ENCODE measurements at regions not wholly inside any gene's neighbourhood (a gene's known extent, or its start where the extent isn't known, plus 50 kb on each side); places are given as distances from the start of the nearest gene placed in this dataset.
"Not testable (repeated sequence)": the region's sequence is repeated elsewhere in the genome, so short reads cannot be mapped to it uniquely, and the experiment has no call there.

DNA sequence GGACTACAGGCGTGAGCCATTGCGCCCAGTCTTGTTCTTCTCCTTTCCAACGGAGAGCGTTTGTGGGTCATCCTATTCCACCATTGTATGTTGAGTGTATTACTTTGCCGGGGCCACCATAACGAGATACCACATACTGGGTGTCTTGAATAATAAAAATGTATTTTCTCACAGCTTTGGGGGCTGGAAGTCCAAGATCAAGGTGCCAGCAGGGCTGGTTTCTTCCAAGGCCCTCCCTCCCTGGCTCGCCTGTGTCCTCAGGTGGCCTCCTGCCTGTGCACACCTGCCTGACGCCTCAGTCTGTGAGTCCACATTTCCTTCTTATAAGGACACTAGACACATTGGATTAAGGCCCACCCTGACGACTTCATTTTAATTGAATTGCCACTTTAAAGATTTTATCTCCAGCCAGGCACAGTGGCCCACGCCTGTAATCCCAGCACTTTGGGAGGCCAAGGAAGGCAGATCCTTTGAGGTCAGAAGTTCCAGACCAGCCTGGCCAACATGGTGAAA lies 175.1 kb downstream of the C9orf50 start:
- peaks cover 0 to 4% (median 0%) of the 10 kb centered on the region in 3 donors for H3K36me3 Mint-ChIP-seq
- no peak overlapping the region for H3K27ac Mint-ChIP-seq
- H3K27me3 ChIP-seq (ENCODE audit: insufficient read depth, low read length, poor library complexity, severe bottlenecking): no peaks in the 10 kb centered on the region
- ChIA-PET POLR2A (no interaction called here), CTCF (no interaction called here)
- no peak for DNase-seq
- H3K4me3 ChIP-seq (ENCODE audit: low read length): no peak overlapping the region
- no peaks in the 10 kb centered on the region for H3K4me1 ChIP-seq (ENCODE audit: insufficient read depth, low read length)
- H3K4me3 Mint-ChIP-seq: peak overlapping the region in 1 of 7 donors; percentile 30
- H3K27ac ChIP-seq (ENCODE audit: low read depth, low read length): no peak overlapping the region
- no peaks in the 10 kb centered on the region for H3K9me3 Mint-ChIP-seq
- H3K4me1 Mint-ChIP-seq: peaks cover 0 to 4% (median 3%) of the 10 kb centered on the region in 3 donors
- H3K9me3 ChIP-seq (ENCODE audit: low read length): no peaks in the 10 kb centered on the region
- peaks cover 7 to 8% of the 10 kb centered on the region in 2 donors for H3K27me3 Mint-ChIP-seq
- no peaks in the 10 kb centered on the region for H3K36me3 ChIP-seq (ENCODE audit: insufficient read depth, low read length)

DNA sequence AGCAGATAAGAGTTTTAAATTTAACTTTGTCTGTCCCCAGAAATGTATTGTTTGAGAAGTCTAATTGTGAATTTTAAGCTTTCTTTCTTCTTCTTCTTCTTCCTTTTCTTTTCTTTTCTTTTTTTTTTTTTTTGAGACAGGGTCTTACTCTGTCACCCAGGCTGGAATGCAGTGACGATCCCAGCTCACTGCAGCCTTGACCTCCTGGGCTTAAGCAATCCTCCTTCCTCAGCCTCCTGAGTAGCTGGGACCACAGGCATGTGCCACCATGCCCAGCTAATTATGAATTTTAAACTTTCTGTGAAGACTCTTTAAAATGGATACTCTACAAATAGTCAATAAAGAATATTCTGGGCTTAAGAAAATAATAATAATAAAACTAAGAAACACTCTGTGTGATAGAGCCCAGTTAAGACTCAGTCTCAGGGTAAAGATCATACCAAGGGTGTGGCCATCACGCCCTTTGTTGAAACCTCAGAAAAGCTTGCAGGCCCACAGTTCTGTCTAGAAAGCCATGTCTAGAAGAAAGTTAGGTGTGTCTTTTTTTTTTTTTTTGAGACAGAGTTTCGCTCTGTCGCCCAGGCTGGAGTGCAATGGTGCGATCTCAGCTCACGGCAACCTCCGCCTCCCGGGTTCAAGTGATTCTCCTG lies 177.3 kb downstream of the C9orf50 start:
- POLR2A ChIA-PET: not testable (repeated sequence)

DNA sequence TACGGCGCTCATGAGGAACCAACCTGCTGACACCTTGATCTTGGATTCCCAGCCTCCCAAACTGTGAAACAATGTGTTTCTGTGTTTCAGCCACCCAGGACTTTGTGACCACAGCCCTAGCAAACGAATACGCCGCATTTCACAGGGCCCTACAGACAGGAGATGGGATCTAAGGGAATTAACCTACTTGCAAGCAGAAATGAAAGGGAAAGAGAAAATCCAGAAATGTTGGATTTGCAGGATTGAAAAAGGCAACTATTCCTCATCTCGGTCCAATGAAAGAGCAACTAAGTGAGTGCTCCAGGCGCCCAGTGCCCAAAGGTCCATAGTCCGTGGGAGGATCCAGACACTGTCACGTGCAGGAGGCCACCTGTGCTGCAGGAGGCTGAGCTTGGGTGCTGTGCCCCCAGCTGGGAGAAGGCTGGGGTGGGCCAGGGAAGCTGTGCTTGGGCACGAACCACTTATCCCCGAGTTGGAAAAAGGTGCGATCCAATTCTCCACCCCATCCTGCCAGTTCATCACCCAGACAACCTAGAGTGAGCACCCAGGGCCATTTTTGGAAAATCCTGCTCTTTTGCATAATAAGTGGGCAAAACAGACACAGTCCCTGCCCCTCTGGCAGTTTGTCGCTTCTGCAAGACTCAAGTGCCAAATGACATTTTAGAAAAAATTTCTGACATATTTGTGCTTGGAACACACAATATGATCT lies 177.9 kb downstream of the C9orf50 start:
- Mint-ChIP-seq H3K36me3 (peaks cover 0 to 4% (median 0%) of the 10 kb centered on the region in 3 donors), H3K4me3 (no peak overlapping the region), H3K27me3 (peaks cover 29 to 32% of the 10 kb centered on the region in 2 donors), H3K4me1 (peaks cover 11 to 22% (median 18%) of the 10 kb centered on the region in 3 donors), H3K9me3 (peaks cover 0 to 2% (median 0%) of the 10 kb centered on the region in 5 donors), H3K27ac (no peak overlapping the region)
- Histone ChIP-seq H3K9me3 (ENCODE audit: low read length) (no peaks in the 10 kb centered on the region), H3K36me3 (ENCODE audit: insufficient read depth, low read length) (no peaks in the 10 kb centered on the region), H3K27me3 (ENCODE audit: insufficient read depth, low read length, poor library complexity, severe bottlenecking) (peaks cover 15% of the 10 kb centered on the region), H3K4me1 (ENCODE audit: insufficient read depth, low read length) (peaks cover 7% of the 10 kb centered on the region), H3K27ac (ENCODE audit: low read depth, low read length) (no peak overlapping the region), H3K4me3 (ENCODE audit: low read length) (no peak overlapping the region)
- ChIA-PET POLR2A (no interaction called here), CTCF (interaction anchor here (0.7 kb wide), 1 partner anchor 20 kb away, joined by 3 read pairs; no protein-coding TSS in a partner anchor)
- no peak for DNase-seq

More for the DNA sequence above, 177.3 kb downstream of the C9orf50 start:
- H3K4me3 Mint-ChIP-seq; DNase-seq; H3K9me3 Mint-ChIP-seq; H3K9me3 ChIP-seq (ENCODE audit: low read length); H3K4me3 ChIP-seq (ENCODE audit: low read length); H3K36me3 ChIP-seq (ENCODE audit: insufficient read depth, low read length); CTCF ChIA-PET; H3K27ac ChIP-seq (ENCODE audit: low read depth, low read length); H3K36me3 Mint-ChIP-seq; H3K4me1 ChIP-seq (ENCODE audit: insufficient read depth, low read length); H3K27me3 ChIP-seq (ENCODE audit: insufficient read depth, low read length, poor library complexity, severe bottlenecking): not testable (repeated sequence)
- Mint-ChIP-seq H3K4me1 (peaks cover 4 to 15% (median 11%) of the 10 kb centered on the region in 3 donors), H3K27ac (peak overlapping the region in 2 of 8 donors; percentile 27 to 74), H3K27me3 (peaks cover 22 to 25% of the 10 kb centered on the region in 2 donors)

DNA sequence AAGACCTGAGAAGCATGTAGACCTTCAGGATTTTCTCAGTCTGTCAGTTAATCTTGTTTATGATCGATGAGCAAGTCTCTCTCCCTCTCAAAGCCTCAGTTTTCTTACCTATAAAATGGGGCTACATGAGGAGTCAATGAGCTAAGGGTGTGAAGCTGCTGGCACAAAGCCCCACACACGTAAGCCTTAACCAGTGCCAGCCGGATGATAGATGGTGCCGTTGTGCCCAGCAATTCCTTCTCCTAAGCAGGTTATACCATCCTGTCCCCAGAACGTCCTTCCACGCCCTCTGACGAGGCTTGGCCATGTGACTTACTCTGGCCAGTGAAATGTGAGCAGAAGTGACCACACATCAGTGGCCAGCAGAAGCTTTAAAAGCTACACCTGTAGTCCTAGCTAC lies 179.0 kb downstream of the C9orf50 start:
- Mint-ChIP-seq H3K27ac (no peak overlapping the region), H3K9me3 (peaks cover 0 to 2% (median 0%) of the 10 kb centered on the region in 5 donors), H3K27me3 (peaks cover 37 to 39% of the 10 kb centered on the region in 2 donors), H3K4me1 (peaks cover 16 to 31% (median 24%) of the 10 kb centered on the region in 3 donors), H3K36me3 (peaks cover 0 to under 1% (median 0%) of the 10 kb centered on the region in 3 donors), H3K4me3 (no peak overlapping the region)
- peaks cover 24% of the 10 kb centered on the region for H3K27me3 ChIP-seq (ENCODE audit: insufficient read depth, low read length, poor library complexity, severe bottlenecking)
- ChIA-PET POLR2A (interaction anchor here (0.6 kb wide), 1 partner anchor 363 kb away, joined by 3 read pairs; no protein-coding TSS in a partner anchor), CTCF (interaction anchor here (0.7 kb wide), 1 partner anchor 21 kb away, joined by 3 read pairs; no protein-coding TSS in a partner anchor)
- peaks cover 15% of the 10 kb centered on the region for H3K4me1 ChIP-seq (ENCODE audit: insufficient read depth, low read length)
- no peak overlapping the region for H3K27ac ChIP-seq (ENCODE audit: low read depth, low read length)
- H3K9me3 ChIP-seq (ENCODE audit: low read length): no peaks in the 10 kb centered on the region
- no peak overlapping the region for H3K4me3 ChIP-seq (ENCODE audit: low read length)
- H3K36me3 ChIP-seq (ENCODE audit: insufficient read depth, low read length): no peaks in the 10 kb centered on the region
- no peak for DNase-seq

DNA sequence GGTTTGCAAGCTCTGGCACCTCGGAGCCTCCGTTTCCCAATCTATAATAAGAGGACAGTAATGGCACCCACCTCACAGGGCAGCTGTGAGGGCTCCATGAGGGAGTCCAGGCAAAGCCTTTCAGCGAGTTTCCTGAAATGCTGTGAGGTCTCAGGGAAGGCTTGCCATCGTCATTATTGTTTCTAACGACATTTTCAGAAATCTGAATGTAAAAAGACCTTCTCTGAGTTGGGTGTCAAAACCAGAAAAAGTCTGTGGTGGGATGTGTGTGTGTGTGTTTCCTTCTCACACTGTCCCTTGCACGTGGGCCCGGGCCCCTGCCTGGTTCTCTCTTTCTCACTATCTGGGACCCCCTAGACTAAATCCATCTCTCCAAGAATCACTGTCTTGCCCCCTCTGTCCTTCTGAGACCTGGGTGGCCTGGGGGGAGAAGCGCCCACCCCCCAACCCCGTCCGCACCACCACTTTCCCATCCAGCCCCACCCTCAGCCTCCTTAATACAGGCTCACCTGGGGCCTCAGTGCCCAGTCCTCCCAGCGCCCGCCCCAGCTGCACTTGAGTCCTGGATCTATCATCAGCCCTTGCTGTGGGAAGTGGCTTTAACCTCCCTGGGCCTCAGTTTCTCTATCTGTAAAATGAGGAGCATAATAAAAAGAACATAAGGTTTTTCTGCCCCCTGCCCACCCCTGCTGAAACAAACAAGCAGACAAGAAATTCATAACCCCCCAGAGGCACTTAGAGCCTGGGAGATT lies 180.3 kb downstream of the C9orf50 start:
- Mint-ChIP-seq H3K27me3 (peaks cover 45 to 49% of the 10 kb centered on the region in 2 donors), H3K36me3 (peaks cover 0 to 2% (median 0%) of the 10 kb centered on the region in 3 donors), H3K4me3 (peak overlapping the region in 4 of 7 donors; percentile 12 to 72 (median 28)), H3K4me1 (peaks cover 21 to 40% (median 26%) of the 10 kb centered on the region in 3 donors), H3K9me3 (peaks cover 0 to 2% (median 0%) of the 10 kb centered on the region in 5 donors), H3K27ac (peak overlapping the region in 2 of 8 donors; percentile 70 to 81)
- Histone ChIP-seq H3K27ac (ENCODE audit: low read depth, low read length) (no peak overlapping the region), H3K36me3 (ENCODE audit: insufficient read depth, low read length) (no peaks in the 10 kb centered on the region), H3K4me1 (ENCODE audit: insufficient read depth, low read length) (peaks cover 19% of the 10 kb centered on the region), H3K9me3 (ENCODE audit: low read length) (no peaks in the 10 kb centered on the region), H3K27me3 (ENCODE audit: insufficient read depth, low read length, poor library complexity, severe bottlenecking) (peaks cover 29% of the 10 kb centered on the region), H3K4me3 (ENCODE audit: low read length) (no peak overlapping the region)
- CTCF ChIA-PET: no interaction called here
- POLR2A ChIA-PET: no interaction called here
- no peak for DNase-seq

DNA sequence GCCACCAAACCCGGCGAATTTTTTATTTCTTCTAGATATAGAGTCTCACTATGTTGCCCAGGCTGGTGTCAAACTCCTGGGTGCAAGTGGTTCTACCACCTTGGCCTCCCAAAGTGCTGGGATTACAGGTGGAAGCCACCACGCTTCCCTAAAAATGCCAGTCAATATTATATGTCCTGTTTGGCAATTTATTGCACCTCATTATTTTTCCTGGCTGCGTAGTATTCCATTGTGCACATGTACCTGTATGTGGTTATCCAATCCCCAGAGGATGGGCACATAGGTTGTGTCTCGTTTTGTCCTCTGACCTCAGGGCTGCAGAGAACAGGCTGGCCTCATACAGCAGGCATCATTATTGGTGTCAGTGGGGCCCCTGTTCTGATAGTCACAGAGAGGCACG lies 181.7 kb downstream of the C9orf50 start:
- Histone ChIP-seq H3K27ac (ENCODE audit: low read depth, low read length) (no peak overlapping the region), H3K27me3 (ENCODE audit: insufficient read depth, low read length, poor library complexity, severe bottlenecking) (peaks cover 29% of the 10 kb centered on the region), H3K4me1 (ENCODE audit: insufficient read depth, low read length) (peaks cover 19% of the 10 kb centered on the region), H3K36me3 (ENCODE audit: insufficient read depth, low read length) (no peaks in the 10 kb centered on the region), H3K4me3 (ENCODE audit: low read length) (no peak overlapping the region), H3K9me3 (ENCODE audit: low read length) (no peaks in the 10 kb centered on the region)
- peaks cover 0 to 2% (median 0%) of the 10 kb centered on the region in 3 donors for H3K36me3 Mint-ChIP-seq
- POLR2A ChIA-PET: no interaction called here
- H3K4me1 Mint-ChIP-seq: peaks cover 21 to 38% (median 25%) of the 10 kb centered on the region in 3 donors
- CTCF ChIA-PET: no interaction called here
- no peak for DNase-seq
- H3K9me3 Mint-ChIP-seq: peaks cover 0 to 2% (median 0%) of the 10 kb centered on the region in 5 donors
- H3K4me3 Mint-ChIP-seq: peak overlapping the region in 3 of 7 donors; percentile 20 to 43 (median 32)
- H3K27me3 Mint-ChIP-seq: peaks cover 47 to 49% of the 10 kb centered on the region in 2 donors
- peak overlapping the region in 2 of 8 donors; percentile 26 to 80 for H3K27ac Mint-ChIP-seq

DNA sequence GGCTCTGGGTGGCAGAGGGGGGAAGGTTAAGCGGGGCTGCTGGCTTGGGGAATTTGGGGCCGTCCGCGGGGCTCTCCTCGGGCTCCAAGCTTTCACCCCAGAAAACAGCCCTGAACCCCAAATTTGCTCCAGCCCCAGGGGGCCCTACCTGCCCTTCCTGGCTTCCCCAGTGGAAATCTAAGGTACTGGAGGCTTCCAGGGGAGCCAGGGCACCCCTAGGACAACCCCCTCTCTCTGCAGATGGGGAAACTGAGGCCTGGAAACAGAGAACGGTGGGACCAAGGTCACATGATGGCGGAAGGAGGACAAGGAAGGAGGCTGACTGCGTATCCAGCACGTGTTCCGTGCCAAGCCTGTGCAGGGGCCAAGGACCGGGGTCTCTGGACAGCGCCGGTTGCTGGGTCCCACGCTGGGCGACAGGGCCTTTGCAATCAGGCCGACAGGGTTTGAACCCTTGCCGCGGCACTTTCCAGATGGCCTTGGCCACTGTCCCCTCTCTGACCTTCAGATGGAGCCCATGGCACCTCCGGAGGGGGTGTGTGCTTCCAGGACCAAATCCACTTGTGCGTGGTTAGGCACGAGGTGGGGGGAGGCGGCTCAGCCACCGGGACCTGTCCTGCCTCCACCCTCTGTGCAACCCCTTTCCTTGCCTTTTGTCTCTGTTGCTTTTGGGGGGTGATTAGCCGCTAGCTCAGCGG lies 183.1 kb downstream of the C9orf50 start:
- H3K9me3 Mint-ChIP-seq: peaks cover 0 to 2% (median 0%) of the 10 kb centered on the region in 5 donors
- H3K4me1 Mint-ChIP-seq: peaks cover 21 to 38% (median 25%) of the 10 kb centered on the region in 3 donors
- ChIA-PET CTCF (interaction anchor here (0.8 to 2.6 kb wide), 4 partner anchors 22 to 263 kb away, joined by 4 to 11 read pairs (median 6); partner anchors contain the start of gene IER5L), POLR2A (interaction anchor here (0.6 to 2.3 kb wide), 5 partner anchors 21 to 217 kb away, joined by 3 to 13 read pairs (median 6); no protein-coding TSS in a partner anchor)
- H3K4me3 Mint-ChIP-seq: peak overlapping the region; percentile 38 to 89 (median 66)
- H3K27ac Mint-ChIP-seq: peak overlapping the region in 5 of 8 donors; percentile 50 to 80 (median 73)
- Histone ChIP-seq H3K27me3 (ENCODE audit: insufficient read depth, low read length, poor library complexity, severe bottlenecking) (peaks cover 29% of the 10 kb centered on the region), H3K4me1 (ENCODE audit: insufficient read depth, low read length) (peaks cover 19% of the 10 kb centered on the region), H3K9me3 (ENCODE audit: low read length) (no peaks in the 10 kb centered on the region), H3K27ac (ENCODE audit: low read depth, low read length) (no peak overlapping the region), H3K4me3 (ENCODE audit: low read length) (peak overlapping the region; percentile 50), H3K36me3 (ENCODE audit: insufficient read depth, low read length) (no peaks in the 10 kb centered on the region)
- H3K27me3 Mint-ChIP-seq: peaks cover 45 to 48% of the 10 kb centered on the region in 2 donors
- H3K36me3 Mint-ChIP-seq: peaks cover 0 to 2% (median 0%) of the 10 kb centered on the region in 3 donors
- no peak for DNase-seq
